NCI-H446 (cell line): ENCODE measurements at regions not wholly inside any gene's neighbourhood (a gene's known extent, or its start where the extent isn't known, plus 50 kb on each side); places are given as distances from the start of the nearest gene placed in this dataset.
"Not testable (repeated sequence)": the region's sequence is repeated elsewhere in the genome, so short reads cannot be mapped to it uniquely, and the experiment has no call there.

Experiments
- DNase-seq, 2 experiments: peaks; one replicate each; lab custom pipeline; 2025; lab: John Stamatoyannopoulos, UW

DNA sequence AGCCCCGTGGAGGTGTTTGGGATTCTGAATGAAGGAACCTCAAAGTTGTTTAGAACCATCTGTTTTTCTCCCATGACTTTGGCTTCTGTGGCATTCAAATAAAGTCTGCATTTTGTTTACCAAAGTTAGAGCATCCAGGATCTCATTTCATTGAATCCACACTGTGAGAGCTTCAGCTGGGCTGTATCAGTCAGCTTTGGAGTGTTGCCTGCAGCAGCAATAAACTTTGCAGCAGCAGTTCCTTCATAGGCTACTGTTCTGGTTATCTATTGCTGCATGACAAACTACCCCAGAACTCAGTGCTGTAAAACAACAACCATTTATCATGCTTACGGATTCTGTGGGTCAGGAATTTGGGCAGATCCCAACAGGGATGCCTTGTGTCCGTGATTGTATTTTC lies 1575.2 kb upstream of the LRRTM3 start:
- DNase-seq: no peak

DNA sequence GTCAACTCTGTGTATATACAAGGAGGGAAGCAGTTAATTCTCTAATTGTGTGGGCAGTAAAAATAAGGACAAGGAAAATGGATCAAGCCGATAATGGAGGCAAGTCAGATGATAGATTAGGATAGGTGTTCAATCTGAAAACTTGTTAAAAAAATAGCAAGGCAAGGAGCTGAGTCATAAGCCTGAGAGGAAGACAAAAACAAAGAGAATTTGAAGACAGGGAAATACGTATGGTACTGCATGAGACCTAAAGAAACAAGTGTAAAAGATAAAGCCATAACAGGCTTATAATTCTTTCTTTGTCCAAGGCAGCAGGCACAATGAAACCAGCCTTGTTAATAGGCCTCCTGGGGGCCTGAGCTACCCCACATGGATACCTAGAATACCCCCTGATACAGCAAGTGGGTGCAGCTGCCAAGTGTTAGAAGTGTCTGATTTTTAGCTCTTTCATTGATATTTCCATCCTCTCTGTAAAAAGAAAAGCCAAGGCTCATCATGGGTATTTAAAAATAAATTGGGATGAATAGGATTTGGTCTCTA lies 1570.6 kb upstream of the LRRTM3 start:
- DNase-seq: no peak

- peak in 1 of 2 experiments; percentile 38 for DNase-seq
These were observed 1567.3 kb upstream of the LRRTM3 start for GRCh38 chr10:65358565-65358964.

DNA sequence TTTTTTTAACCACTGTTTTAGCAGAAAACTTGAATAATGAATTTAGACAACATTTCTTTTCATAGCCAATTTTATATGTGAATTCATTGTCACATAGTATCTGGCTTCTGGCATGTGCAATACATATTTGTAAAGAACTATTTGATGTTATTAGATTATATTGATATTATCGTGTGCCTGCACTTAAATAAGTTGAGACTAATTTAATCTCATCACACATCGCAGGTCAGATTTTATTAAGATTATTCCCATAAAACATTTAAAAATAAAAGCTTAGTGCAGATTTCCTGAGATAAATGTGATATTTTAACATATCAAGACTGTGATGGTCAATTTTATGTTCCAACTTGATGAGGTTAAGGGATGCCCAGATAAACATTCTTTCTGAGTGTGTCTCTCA lies 1565.3 kb upstream of the LRRTM3 start:
- no peak for DNase-seq

GRCh38 chr10:65365878-65366277 lies 1560.0 kb upstream of the LRRTM3 start:
- DNase-seq: no peak

DNA sequence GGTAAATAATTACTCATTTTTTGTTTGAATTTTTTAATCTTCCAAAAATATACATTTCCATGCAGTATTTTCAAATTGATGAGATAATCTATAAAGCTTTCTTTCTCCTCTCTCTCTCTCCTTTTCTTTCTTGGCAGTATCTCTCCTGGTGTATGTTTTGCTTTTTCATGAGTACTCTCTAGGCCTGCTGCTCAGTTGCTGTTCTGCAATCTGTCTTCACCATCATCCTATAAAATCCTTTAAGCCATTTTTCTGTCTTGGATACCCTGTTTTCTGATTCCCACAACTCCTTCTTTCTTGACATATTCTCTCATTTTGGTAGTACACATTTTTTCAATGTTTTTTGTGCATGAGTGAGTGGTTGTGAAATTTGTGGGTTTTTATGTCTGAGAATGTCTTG lies 1558.1 kb upstream of the LRRTM3 start:
- DNase-seq: no peak

GRCh38 chr10:65375528-65375927 lies 1550.3 kb upstream of the LRRTM3 start:
- no peak for DNase-seq

GRCh38 chr10:65377687-65378086 lies 1548.1 kb upstream of the LRRTM3 start:
- DNase-seq: no peak

DNA sequence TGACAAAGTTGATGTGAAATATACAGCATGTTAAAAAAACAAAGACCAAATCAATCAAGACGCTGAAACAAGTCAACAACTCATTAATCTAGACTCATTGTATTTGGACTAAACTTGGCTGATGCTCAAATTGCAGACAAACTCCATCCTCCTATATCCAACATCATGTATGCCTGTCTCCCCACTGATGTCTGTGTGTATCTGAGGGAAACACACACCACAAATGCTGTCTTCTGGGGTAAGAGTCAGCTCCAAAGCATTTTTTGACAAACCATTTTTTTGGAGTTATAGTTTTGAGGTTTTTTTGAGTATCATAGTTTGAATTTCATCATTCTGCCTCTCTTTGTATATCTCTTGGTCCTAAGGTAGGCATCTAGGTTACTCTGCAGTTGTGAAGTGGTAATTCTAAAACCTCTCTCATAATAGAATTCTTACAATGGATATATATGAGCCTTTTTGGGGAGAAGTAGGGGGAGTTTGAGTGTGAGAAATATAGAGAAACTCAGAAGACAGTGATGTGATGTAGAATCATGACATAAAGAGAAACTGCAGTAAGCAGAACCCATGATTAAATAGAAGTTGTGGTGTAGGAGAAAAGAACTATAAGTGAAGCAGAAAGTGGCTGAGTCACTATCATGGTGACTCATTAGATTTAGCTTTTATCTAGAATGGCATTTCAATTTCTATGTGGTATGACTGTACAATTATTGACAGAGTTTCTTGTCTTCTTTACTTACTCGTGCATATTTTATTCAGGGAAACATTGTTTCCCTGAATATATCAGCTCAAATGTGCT lies 1531.1 kb upstream of the LRRTM3 start:
- DNase-seq: no peak

DNA sequence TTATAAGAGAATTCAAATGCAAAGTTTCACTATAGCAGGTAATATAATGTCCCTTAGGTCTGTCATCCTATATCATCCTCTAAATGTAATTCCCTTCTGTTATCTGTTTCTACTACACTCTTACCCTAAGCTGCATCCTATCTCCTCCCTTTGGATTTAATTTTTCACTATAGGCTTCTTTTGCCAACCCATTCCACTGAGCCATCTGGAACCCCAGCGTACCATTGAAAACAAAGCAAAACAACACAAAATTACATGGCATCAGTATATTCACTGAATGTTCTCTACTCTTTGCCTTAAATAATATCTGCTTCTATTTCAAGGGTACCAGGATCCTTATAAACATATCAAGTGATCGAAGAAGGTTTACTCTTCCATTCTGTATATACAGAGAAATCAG lies 1530.2 kb upstream of the LRRTM3 start:
- DNase-seq: no peak

DNA sequence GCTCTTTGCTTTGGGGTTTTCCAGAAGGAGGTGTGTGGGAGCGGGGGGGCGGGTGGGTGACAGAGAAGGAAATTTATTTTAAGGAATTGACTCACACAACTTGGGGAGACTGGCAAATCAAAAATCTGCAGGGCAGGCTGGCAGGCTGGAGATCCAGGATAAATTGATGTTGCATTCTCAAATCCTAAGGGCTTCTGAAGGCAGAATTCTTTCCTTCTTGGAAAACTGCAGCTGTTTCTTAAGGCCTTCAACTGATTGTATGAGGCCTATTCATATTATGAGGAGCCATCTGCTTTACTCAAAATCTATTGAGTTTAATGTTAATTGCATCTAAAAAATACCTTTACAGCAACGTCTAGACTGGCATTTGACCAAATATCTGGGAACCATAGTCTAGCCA lies 1528.8 kb upstream of the LRRTM3 start:
- DNase-seq: no peak

DNA sequence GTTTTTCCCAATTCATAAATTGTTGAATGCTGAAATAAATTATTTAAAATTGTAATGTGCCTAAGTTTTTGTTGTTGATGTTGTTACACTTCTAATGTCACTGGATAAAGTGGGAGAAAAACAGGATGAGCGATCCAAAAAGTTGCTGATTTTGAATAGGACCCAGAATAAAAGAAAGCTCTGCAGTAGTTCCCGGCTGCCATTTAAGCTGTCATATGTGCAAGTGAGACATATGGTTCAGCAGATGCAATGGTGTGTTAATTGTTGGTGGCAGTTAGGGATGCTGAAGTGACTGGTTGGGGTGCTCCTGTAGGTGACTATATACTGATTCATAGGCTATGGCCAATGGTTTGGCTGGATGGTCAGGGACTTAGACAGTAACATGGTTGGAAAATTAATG lies 1517.4 kb upstream of the LRRTM3 start:
- no peak for DNase-seq

- peak; percentile 2 to 27 for DNase-seq
These were observed 1512.8 kb upstream of the LRRTM3 start for GRCh38 chr10:65413001-65413400.

GRCh38 chr10:65415318-65415717 lies 1510.5 kb upstream of the LRRTM3 start:
- no peak for DNase-seq

DNA sequence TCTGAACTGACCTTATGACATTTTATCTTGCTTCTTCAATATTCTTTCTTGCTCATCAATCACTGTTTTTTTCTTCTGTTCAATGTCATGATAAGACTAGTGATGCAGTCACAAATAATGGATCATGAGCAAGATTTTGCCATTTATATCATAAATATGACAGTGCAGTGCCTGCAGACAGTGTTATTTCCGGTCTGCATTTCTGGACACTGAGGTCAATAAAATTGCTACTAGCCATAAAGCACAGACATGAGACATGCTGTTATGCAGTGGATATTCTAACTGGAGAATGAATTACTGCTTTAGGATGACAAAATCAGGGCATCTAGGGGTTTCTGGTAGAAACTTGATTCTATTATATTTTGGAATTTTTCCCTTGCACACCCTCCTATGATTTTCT lies 1509.7 kb upstream of the LRRTM3 start:
- no peak for DNase-seq

DNA sequence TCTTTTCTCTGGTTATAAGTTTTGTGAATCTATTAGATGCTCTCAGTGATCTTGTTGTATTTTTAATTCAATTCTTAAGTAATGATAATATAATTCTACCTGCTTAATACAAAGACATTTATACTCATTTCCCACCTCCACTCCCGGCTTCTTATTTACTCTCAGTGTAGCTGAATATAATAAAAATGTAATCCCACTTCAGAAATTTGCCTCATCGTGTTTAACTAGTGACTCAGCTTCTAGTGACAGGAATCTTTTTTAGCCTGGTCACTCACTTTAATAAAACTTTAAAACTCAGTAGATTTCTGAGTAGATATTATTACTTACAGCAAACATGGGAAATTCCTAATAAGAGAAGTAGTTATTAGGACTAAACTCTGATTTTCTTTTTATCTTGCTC lies 1506.2 kb upstream of the LRRTM3 start:
- DNase-seq: no peak

DNA sequence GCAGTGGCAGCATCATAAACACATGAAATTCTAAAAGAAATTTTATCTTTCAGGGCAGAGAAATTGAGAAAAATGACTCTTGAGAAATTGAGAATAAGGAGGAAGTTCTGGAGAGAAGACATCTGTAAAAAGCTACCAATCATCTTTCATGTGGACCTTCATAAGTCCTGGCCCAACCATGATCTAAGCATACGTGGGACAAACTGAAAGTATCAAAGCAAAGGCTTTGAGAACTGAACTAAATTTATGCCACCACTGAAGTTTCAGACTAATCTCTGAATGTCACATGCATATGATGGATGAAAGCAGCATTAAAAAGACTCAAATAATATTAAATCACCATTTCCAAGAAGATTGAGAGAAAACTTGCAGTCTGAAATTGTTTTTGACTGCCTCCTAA lies 1502.8 kb upstream of the LRRTM3 start:
- DNase-seq: no peak

DNA sequence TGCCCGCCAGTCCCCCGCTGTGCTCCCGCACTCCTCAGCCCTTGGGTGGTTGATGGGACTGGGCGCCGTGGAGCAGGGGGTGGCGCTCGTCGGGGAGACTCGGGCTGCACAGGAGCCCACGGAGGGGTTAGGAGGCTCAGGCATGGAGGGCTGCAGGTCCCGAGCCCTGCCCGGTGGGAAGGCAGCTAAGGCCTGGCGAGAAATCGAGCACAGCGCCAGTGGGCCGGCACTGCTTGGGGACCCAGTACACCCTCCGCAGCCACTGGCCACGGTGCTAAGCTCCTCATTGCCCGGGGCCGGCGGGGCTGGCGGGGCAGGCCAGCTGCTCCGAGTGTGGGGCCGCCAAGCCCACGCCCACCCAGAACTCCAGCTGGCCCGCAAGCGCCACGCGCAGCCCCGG lies 1496.5 kb upstream of the LRRTM3 start:
- not testable (repeated sequence) for DNase-seq

GRCh38 chr10:65430979-65431378 lies 1494.9 kb upstream of the LRRTM3 start:
- no peak for DNase-seq

DNA sequence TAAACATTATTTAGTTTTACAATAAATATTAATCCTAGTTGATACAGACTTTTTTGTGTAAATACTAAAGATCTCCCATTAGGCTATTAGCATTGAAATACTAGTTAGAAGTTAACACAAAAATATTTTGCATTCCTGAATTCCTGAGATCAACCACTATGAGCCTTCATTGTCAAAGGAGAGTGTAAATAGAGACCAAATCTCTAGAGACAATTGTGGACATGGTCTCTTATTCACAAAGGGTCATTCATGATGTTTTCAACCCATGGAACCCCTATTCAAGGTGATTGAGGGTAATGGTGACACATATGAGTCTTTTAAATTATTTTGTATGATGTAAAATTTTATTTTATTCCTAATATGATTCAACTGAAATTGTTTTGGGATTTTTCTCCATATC lies 1454.8 kb upstream of the LRRTM3 start:
- no peak for DNase-seq

DNA sequence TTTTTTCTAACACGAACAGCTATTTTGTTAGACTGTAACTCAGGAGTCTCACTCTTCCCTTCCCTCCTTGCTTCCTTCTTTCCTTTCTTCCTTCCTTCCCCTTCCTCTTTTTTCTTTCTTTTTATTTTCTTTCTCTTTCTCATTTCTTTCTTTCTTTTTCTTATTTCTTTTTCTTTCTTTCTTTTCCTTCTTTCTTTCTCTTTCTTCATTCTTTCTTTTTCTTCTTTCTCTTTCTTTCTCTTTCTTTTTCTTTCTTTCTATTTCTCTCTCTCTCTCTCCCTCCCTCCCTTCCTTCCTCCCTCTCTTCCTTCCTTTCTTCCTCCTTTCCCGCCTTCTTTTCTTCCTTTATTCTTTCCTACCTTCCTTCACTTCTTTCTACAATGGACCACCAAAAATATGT lies 1443.0 kb upstream of the LRRTM3 start:
- DNase-seq: no peak

GRCh38 chr10:65491799-65492198 lies 1434.0 kb upstream of the LRRTM3 start:
- no peak for DNase-seq

DNA sequence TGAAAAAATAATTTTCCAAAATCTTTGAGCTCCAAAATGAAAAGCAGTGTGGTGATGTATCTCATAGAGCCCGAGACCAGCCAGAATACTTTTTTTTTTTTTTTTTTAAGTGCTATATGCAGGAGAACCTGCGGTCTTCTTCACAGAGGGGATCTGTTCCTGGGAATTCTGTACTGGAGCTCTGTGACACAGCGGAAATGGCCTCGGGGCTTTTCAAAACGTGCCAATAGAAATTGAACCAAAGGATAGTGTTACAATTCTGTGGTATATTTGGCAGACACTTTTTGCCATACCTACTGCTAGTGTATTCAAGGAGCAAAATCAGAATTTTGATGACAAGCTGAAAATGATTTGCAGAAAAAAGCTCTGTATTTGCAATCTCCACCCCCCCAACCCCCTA lies 1429.3 kb upstream of the LRRTM3 start:
- DNase-seq: no peak

GRCh38 chr10:65497837-65498236 lies 1428.0 kb upstream of the LRRTM3 start:
- DNase-seq: no peak
